Choroid plexus epithelial cell (primary cell): ENCODE measurements at regions not wholly inside any gene's neighbourhood (a gene's known extent, or its start where the extent isn't known, plus 50 kb on each side); places are given as distances from the start of the nearest gene placed in this dataset.
"Not testable (repeated sequence)": the region's sequence is repeated elsewhere in the genome, so short reads cannot be mapped to it uniquely, and the experiment has no call there.

Experiments
- DNase-seq: peaks from one replicate; pipeline ENCODE4 v3.0.0-alpha.2; 2010; ENCODE audit warnings: low read depth
- H3K4me3 ChIP-seq: 2 replicates; pipeline ENCODE4 v1.5.1; 2011; ENCODE audit warnings: low read depth, mild to moderate bottlenecking, control low read depth, low read length, moderate library complexity
- TF ChIP-seq, protein P1 (sequence below): conservative IDR thresholded peaks from 2 replicates; pipeline ENCODE4 v1.5.1; 2011; ENCODE audit warnings: low read depth, mild to moderate bottlenecking, control low read depth, inconsistent platforms, low read length, moderate library complexity

DNA sequence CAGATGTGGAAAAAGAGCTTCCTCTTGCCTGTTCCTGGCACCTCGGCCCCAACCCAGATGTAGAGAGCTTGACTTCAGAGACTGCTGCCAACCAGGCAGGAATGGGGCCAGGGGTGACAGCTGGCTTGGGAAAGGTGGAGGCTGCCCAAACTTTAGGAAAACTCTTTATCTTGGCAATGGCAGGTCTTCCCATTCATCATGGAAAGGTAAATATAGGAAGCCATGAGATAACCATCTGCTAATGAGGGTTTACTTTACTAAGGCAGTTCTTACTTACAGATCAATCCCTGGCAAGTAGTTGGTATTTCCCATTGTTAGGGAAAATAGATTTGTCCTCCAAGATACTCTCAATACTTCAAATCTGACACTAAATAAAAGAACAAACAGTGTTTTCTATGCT, 143.1 kb upstream of the NUDT4 start:
- H3K4me3 ChIP-seq: no peak overlapping the region
- no peak for DNase-seq
- TF ChIP-seq, protein P1, sequence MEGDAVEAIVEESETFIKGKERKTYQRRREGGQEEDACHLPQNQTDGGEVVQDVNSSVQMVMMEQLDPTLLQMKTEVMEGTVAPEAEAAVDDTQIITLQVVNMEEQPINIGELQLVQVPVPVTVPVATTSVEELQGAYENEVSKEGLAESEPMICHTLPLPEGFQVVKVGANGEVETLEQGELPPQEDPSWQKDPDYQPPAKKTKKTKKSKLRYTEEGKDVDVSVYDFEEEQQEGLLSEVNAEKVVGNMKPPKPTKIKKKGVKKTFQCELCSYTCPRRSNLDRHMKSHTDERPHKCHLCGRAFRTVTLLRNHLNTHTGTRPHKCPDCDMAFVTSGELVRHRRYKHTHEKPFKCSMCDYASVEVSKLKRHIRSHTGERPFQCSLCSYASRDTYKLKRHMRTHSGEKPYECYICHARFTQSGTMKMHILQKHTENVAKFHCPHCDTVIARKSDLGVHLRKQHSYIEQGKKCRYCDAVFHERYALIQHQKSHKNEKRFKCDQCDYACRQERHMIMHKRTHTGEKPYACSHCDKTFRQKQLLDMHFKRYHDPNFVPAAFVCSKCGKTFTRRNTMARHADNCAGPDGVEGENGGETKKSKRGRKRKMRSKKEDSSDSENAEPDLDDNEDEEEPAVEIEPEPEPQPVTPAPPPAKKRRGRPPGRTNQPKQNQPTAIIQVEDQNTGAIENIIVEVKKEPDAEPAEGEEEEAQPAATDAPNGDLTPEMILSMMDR: no peak

DNA sequence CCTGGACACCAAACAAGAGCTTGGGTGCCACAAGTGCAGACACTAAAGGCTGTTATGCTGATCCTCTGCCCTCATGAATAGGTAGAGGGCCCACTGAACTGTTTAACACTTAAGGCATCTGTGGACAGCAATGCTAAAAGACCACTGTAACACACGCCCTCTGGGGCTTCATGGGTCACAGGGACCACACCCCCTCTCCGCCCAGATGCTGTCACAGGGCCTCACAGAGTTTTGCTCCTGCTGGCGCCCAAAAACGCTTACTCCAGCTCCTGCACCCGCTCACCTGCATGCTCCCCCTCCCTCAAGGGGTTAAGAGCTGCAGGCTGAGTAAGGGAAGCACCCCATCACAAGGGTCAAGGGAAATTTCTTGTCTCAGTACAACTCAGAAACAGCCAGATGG, 141.8 kb upstream of the NUDT4 start:
- TF ChIP-seq, protein P1: no peak
- no peak for DNase-seq
- no peak overlapping the region for H3K4me3 ChIP-seq

DNA sequence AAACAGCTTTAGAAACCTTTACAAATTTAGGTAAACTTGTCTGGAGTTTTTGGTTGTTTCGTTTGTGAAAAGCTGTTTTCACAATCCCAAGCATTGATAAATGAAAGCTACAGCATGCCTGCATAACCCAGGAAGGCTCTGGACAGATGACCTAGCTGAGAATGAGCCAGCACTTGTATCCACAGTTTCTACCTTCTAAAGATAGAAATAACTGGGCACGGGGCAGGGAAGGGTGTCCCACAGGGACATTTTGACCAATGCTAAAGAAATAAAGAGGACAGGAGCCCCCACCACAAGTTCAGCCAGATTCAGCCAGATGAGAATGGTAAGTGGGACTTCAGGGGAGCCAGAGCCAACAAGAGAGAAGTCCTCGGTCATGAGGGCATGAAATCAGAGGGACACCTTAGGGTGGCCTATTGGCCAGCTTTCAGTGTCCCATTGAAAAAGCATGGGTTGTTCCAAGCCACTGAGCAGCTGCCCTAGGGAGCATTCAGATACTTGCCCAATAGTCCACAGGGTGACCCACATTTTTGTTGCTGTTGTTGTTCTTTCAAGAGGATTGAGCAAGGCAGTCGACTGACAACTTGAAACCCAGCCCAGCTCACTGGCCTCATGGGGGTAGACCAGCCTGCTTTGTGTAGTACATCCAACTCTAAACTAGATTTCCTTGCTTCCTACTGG, 140.3 kb upstream of the NUDT4 start:
- peak; percentile 92 for DNase-seq
- TF ChIP-seq, protein P1: no peak
- H3K4me3 ChIP-seq: no peak overlapping the region

DNA sequence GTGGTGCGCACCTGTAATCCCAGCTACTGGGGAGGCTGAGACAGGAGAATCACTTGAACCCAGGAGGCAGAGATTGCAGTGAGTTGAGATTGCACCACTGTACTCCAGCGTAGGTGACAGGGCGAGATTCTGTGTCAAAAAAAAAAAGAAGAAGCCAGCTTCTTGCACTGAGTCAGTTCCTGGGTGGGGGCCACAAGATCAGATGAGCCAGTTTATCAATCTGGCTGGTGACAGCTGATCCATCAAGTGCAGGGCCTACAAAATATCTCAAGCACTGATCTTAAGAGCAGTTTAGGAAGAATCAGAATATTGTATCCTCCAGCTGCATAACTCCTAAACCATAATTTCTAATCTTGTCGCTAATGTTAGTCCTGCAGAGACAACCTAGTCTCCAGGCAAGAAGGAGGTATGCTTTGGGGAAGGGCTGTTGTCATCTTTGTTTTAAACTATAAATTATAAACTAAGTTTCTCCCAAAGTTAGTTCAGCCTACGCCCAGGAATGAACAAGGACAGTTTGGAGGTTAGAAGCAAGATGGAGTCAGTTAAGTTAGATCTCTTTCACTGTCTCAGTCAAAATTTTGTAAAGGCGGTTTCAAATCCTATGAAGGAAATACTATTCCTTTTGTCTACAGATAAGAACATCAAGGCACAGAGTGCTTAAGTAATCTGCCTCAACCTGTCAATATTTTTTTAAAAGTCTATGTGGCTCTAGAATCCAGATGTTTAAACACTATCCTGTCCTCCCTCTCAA, 139.0 kb upstream of the NUDT4 start:
- H3K4me3 ChIP-seq, DNase-seq: not testable (repeated sequence)

DNA sequence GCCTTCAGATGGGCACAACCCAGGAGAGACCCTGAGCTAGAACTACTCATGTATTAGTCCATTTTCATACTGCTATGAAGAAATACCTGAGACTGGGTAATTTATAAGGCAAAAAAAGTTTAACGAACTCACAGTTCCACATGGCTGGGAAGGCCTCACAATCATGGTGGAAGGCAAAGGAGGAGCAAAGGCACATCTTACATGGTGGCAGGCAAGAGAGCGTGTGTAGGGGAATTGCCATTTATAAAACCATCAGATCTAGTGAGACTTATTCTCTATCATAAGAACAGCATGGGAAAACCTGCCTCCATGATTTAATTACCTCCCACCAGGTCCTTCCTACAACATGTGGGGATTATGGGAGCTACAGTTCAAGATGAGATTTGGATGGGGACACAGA, 137.9 kb upstream of the NUDT4 start:
- not testable (repeated sequence) for H3K4me3 ChIP-seq

DNA sequence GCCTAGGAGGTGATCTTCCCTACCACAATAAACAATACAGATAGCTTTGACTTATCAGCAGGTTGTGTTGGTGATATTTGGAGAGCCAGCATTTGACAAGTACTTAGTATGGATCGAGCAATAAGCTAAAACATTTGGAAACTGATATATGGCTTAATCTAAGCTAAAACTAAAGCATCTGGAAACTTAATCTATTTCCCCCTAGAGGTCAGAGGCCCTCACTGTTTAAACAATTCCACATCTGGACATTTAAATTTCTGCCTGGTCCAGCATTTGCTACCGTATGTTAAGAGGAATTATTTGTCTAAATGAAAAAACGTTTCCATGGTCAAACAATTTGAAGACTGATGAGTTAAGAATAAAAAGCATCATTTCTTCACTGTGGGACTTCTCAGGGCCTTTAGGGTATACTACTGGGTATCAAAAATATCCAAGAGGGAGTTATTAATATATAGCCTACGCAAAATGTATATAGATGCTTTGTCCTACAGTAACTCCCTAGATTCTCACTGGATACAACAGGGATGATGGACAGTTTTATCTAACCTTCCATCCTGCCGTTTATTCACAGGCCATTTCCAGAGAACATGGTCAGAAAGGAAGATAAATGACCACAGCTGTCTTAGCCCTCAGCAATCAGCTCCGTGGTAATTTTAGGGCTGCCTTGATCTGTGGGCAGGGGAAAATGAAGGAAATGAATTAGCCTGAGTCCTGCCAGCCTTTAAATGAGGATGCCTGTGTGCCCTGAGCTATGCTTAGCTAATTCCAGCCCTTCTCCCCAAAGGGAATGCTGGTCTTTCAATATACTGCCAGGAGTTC, 135.4 kb upstream of the NUDT4 start:
- TF ChIP-seq, protein P1: no peak

More for the DNA sequence above, 137.9 kb upstream of the NUDT4 start:
- DNase-seq: not testable (repeated sequence)

DNA sequence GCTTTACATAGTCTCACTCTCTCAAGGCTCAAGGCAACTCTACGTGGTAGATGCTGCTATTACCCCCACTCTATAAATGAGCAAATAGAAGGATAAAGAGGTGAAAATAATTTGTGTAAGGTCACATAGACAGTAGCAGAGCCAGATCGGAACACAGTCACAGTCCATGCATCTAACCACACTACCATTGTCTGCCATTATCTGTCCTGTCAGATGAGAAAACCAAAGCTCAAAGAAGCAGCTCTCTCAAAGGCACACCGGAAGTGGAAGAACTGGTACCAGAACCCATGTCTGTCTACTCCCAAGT, 134.4 kb upstream of the NUDT4 start:
- no peak overlapping the region for H3K4me3 ChIP-seq
- TF ChIP-seq, protein P1: no peak
- no peak for DNase-seq

More for the DNA sequence above, 135.4 kb upstream of the NUDT4 start:
- DNase-seq: no peak
- H3K4me3 ChIP-seq: no peak overlapping the region
